HG02885 (cell line): ENCODE measurements at regions not wholly inside any gene's neighbourhood (a gene's known extent, or its start where the extent isn't known, plus 50 kb on each side); places are given as distances from the start of the nearest gene placed in this dataset.
A peak's percentile ranks its signal among the peaks of the same experiment; 100 is the strongest.

Experiments
- ATAC-seq: cut with Tn5 transposase; IDR thresholded peaks from one replicate; pipeline ENCODE4 v1.9.1; 2021; ENCODE audit warnings: mild to moderate bottlenecking; ENCODE audit not compliant: unreplicated experiment, poor library complexity

DNA sequence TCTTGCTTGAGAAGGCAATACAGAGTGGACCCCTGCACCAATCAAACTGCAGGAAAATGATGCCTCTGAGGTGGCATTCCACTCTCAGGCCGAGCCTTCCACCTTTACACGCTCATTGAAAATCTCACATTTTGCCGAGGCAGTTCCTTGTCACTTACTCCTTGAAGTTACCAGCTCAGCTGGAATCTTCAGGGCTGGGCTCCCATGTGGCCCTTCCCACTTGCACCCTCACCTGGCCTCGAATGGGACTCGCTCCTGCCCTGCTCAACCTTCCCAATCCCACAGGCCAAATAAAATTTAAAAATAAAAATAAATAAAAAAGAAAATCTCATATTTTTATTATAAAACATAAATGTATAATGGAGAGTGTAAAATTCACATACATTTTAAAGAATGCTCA lies 790.7 kb upstream of the COBL start:
- ATAC-seq, result no peak

- no peak for ATAC-seq
Measured at GRCh38 chr7:52095861-52096260, 779.3 kb upstream of the COBL start.

DNA sequence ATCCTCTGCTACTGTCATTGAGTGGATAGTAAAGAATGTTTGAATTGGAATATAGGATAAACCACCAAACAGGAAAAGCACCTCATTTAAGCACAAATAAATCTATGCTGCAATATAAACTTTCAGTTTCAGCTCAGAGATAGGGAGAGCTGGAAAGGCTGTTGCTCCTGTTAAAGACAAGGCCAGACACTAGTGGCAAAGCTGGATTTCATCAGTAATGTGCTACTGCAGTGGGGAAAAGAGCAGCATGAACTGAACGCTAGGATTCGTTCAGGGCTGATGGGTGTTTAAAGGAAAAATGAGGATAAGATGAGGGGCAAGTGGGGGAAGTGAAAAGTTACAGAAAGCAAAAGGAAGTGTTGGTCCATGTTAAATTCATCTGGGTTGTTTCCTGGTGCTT lies 775.4 kb upstream of the COBL start:
- ATAC-seq, result no peak

GRCh38 chr7:52091101-52091500 lies 774.5 kb upstream of the COBL start:
- no peak for ATAC-seq

- no peak for ATAC-seq
Measured at GRCh38 chr7:52088008-52088901, 771.6 kb upstream of the COBL start.

- ATAC-seq, result no peak
Measured at GRCh38 chr7:52085610-52086009, 769.0 kb upstream of the COBL start.

DNA sequence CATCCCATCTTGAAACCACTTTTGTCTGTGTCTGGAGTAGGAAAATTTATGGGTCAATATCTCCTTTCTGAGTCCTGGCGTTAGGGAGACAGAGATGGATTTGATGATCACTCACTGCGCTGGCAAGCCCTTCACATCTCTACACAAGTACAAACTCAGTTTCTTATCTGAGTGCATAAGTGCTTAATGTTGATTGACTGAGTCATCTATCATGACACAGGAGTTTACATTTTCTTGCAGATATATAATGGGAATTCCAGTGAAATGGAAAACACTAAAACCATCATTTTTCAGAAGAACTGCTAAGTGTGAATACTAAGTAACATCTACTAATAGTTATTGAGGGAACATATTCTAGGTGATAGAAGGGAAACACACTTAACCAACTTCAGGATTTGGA lies 763.9 kb upstream of the COBL start:
- ATAC-seq, result no peak

DNA sequence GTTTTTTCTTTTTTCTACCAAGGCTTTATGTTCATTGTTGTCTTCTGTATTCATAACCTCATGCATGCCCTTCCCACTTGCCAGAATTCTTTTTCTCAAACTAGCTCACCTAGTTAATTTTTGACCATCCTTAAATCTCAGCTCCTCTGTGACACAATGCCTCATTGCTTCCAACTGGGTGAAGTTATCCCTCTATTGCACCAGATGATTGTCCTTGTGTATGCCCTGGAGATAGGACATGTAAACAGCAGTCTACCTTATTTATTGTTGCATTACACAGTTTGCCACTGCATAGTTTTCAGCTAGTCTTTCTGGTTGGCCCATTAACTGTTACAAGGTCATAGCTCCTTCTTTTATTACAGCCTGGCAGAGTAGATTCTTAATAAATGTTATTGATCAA lies 763.1 kb upstream of the COBL start:
- ATAC-seq, result no peak

GRCh38 chr7:52077571-52077970 lies 761.0 kb upstream of the COBL start:
- ATAC-seq, result no peak

DNA sequence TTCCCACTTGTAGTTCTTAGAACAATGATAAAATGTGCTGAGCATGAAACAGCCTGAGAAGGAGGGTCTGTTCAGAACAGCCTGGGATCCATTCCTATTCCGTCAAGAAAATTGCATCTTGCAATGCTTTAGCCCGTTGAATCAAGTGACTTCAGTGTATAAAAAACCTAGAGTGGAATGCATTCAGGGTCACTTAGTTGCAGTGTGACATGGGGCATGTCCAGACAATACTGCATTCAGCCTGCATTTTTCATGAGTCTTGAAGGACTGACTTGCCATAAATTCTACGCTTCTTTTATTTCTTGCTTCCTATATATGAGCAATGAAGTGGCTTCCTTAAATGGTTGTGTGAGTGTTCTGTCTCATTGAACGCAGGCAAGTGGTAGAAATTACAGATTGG lies 758.3 kb upstream of the COBL start:
- ATAC-seq, result no peak

GRCh38 chr7:52074071-52074470 lies 757.5 kb upstream of the COBL start:
- no peak for ATAC-seq

DNA sequence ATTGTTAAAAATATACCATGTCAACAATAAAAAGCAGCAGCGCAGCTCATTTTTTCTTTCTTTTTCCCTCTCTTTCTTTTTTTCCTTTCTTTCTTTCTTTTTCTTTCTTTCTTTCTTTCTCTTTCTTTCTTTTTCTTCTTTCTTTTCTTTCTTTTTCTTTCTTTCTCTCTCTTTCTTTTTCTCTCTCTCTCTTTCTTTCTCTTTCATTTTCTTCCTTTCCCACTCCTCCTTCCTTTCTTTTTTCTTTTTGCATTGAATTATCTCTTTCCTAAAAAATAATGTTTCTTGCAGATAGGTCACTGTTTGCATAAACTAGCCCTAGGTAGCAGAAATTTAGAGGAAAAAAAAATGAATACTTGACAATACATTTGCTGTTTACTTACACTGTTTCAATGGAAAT lies 755.1 kb upstream of the COBL start:
- ATAC-seq, result no peak

DNA sequence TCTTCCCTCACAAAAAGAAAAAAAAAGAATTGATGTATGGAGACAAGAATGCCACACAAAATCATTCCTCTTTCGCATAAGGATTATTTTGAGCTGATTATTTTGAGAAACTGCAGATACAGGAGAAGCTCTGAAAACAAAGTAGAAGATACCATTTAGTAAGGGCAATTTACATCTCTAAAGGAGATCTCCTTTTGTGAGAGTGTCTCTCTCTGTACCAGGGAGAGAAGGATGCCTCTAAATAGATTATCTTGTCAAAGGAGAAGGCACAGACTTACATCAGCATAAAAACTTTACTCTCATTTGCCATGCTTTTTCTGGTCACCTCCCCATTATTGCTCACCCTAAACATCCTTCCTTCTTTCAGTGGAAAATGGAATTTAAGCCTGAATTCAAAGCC lies 747.9 kb upstream of the COBL start:
- ATAC-seq, result no peak

DNA sequence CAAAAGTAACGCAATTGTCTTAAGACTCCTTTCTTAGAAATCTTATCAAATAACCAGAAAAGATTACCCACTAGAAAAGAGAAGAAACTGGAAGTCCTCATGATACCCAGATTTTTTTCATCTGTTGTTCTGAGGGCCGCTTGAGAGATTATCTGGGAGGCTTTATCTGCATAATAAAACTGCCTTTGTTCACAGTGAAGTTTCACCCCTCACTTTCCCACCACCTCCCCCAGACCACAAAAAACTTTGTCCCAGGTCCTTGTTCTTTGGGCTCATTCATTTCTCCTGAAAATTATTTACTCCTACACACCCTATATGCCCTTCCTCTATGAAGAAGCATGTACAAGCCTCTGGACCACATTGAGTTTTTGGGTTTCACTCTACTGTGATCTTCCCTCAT lies 745.1 kb upstream of the COBL start:
- no peak for ATAC-seq

DNA sequence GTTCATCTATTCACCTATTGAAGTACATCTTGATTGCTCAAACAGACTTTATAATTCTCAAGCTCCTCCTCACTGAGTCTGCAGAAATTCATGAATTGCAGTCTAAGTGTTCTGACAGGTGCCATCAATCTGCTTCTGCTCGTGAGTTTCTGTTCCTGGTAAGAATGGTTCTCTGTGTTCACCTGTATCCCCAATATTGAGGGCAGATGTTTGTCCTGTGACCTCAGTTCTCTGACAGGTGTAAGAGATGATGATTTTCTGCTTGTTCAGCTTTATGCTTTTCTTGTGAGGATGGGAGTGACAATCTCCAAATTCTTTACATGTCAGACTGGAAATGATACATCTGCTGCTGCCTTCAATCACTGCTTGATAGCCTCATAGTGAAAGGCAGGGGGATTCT lies 736.9 kb upstream of the COBL start:
- ATAC-seq, result no peak

DNA sequence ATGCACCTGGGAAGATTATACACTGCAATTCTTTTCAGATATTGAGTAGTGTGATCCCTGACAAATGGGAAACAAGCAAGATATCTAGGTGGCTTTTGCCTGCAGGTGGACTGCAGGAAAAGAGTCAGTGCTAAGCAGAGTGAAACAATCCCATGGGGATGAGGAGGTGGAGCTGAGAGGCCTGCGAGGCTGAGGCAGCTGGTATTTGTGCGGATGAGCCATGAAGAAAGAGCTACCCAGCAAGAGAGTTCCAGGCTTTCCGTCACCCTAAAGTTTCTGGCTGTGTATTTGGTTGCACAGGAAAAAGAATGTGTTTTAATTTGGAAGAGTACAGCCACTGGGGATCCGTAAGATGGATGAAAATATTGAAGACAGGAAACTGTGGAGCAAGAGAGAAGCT lies 714.1 kb upstream of the COBL start:
- no peak for ATAC-seq

DNA sequence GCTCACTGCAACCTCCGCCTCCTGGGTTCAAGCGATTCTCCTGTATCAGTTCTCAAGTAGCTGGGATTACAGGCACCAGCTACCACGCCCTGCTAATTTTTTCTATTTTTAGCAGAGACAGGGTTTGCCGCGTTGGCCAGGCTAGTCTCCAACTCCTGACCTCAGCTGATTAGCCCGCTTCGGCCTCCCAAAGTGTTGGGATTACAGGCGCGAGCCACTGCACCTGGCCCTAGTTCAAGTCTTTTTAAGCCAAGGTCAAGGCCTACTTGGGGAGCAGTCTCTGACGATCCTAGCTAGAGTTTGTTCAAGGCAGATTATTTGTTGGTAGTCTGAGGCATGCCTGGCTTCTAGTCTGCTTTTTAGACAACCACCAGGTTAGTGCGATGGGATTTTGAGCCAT lies 709.5 kb upstream of the COBL start:
- ATAC-seq, result no peak

- no peak for ATAC-seq
Measured at GRCh38 chr7:52021343-52021742, 704.7 kb upstream of the COBL start.

DNA sequence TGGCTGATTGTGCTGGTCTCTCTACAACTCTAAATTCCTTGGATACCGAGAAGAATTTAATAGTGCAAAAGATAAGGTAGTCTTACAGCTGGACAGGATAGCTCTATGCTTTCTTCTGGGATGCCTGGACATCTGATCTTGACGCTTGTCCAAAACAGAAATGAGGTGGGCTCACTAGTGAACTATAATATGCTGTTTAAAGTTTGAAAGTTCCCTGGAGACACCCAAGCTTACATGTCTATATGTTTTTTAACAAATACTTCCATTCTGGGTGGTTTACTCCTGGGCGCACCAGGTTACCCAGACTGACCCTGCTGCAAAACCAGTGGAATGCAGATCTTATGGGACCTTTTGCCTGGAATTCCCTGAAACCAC lies 702.1 kb upstream of the COBL start:
- no peak for ATAC-seq

DNA sequence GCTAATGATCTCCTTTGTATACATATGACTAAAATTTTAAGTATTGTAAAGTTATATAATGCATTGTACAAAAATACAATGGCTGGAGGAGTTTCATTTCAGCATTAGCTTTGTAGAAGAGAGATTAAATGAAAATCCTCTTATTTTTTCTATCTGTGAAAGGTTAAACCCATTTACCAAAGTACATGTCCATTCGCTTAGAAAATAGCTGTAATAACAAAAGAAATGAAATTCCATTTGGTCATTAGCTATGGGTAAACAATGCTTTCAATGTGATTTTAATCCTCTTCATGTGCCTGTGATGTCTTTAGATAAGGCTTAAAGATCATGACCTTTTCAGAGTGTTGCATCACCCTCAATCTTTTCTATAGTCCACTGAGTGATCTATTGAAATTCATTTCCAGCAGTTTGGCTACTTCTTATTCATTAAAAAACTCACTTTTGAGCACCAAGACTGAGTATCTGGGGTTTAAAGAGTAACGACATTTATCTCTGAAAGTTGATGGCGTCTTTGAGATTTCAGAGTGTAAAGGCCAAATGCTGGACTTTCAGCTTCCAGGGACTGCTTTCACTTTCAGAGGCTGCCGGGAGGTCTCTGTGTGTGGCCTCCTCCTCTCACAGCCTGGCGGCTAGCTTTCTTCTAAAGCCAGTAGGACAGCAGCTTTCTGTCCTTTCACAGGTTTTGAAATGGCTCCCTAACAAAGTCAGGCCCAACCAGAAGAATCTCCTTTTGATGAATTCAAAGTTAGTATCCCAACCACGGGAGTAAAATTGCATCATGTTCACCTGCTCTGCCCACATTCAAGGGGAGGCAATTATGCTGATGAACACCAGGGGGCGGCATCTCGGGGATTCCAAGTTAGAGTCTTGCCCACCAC lies 701.4 kb upstream of the COBL start:
- ATAC-seq, result peak; percentile 50

DNA sequence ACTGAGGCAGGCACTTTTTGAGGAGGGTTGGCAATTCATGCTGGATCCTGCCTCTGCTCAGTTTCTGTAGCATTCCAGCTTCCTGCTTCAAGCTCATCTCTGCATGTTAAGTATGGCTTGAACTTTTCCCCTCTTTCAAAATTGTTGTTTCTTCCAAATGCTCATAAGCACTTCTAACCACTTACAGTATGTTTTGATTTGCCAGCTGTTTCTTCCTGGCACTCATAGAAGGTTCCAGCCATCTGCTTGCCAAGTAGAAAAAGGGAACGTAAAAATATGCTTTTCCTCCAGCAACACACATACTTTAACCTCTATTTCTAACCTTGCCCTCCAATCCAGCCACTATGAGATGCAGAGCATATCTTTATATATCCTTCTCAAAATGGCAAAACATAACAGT lies 692.6 kb upstream of the COBL start:
- no peak for ATAC-seq

DNA sequence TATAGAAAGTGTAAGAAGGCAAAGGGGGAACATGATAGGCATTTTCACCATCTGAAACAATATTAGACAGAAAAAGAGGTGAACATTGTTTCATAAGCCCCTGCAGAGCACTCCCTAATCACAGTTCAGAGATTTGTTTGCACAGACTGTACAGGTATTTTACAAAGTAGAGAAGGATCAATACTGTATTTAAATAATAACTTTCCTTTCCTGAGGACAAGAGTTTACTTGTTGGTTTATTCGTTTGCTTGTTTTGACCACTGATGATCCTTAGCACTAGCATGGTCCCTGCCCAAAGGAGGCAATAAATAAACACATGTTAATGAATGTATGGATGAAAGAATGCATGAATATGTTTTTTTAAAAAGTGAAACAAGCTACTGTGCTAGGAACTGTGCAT lies 690.1 kb upstream of the COBL start:
- no peak for ATAC-seq
